SK-N-SH (cell line): ENCODE measurements at regions not wholly inside any gene's neighbourhood (a gene's known extent, or its start where the extent isn't known, plus 50 kb on each side); places are given as distances from the start of the nearest gene placed in this dataset.

Experiments
- CTCF ChIA-PET: fragments of 300-600, 350-600 bp; formaldehyde crosslinking; extraction: SDS; loops from one replicate; lab custom pipeline; 2021; lab: Yijun Ruan, JAX
- POLR2A ChIA-PET: fragments of 350-600 bp; sonication (Branson Sonifier 250); formaldehyde crosslinking; extraction: SDS; loops from one replicate; lab custom pipeline; 2020; ENCODE audit warnings: antibody characterized with exemption, inconsistent platforms; lab: Yijun Ruan, JAX
- DNase-seq: peaks from one replicate; pipeline ENCODE4 v3.0.0; 2012
- H2AFZ ChIP-seq: fragments of 200-600 bp; sonication (generic); 2 replicates; pipeline ENCODE4 v1.8.1; 2016; ENCODE audit warnings: antibody characterized with exemption, mild to moderate bottlenecking, low read depth
- H3F3A ChIP-seq: fragments of 200-600 bp; sonication (generic); replicated peaks from 2 replicates; pipeline ENCODE3; 2016; ENCODE audit warnings: antibody characterized with exemption, mild to moderate bottlenecking; ENCODE audit not compliant: insufficient read depth
- H3K27ac ChIP-seq, 2 experiments: fragments of 200-500 bp in 1 of 2; fragments of 200-600 bp in 1 of 2; sonication (Bioruptor generic) in 1 of 2; sonication (generic), shearing (Covaris generic) in 1 of 2; 2 replicates each; pipeline versions ENCODE4 v1.5.1 to v1.6.1; 2014 to 2016; ENCODE audit warnings: low read depth in 2 of 2, inconsistent platforms in 1 of 2, low read length in 1 of 2, mild to moderate bottlenecking in 1 of 2, mixed read lengths in 1 of 2
- H3K27me3 ChIP-seq: fragments of 200-600 bp; sonication (generic), shearing (Covaris generic); 2 replicates; pipeline ENCODE4 v1.6.1; 2016; ENCODE audit warnings: mixed run types; ENCODE audit not compliant: insufficient read depth
- H3K36me3 ChIP-seq, 2 experiments: fragments of 200-500 bp in 1 of 2; fragments of 200-600 bp in 1 of 2; sonication (Bioruptor generic) in 1 of 2; sonication (generic) in 1 of 2; replicated peaks in 1 of 2; 2 replicates each; pipeline versions ENCODE3 to v1.5.1; 2014 to 2016; ENCODE audit warnings: low read length in 1 of 2, mild to moderate bottlenecking in 1 of 2; ENCODE audit not compliant: insufficient read depth in 2 of 2, control insufficient read depth in 1 of 2
- H3K4me1 ChIP-seq, 2 experiments: fragments of 200-500 bp in 1 of 2; fragments of 200-600 bp in 1 of 2; sonication (Bioruptor generic) in 1 of 2; sonication (generic), shearing (Covaris generic) in 1 of 2; 2 replicates each; pipeline versions ENCODE4 v1.5.1 to v1.6.1; 2014 to 2016; ENCODE audit warnings: low read depth in 1 of 2, low read length in 1 of 2, mixed run types in 1 of 2; ENCODE audit not compliant: insufficient read depth in 2 of 2, control insufficient read depth in 1 of 2
- H3K4me2 ChIP-seq: fragments of 200-600 bp; sonication (generic), shearing (Covaris generic); 2 replicates; pipeline ENCODE4 v1.6.1; 2017; ENCODE audit warnings: mixed run types
- H3K4me3 ChIP-seq, 2 experiments: fragments of 200-500 bp in 1 of 2; fragments of 200-600 bp in 1 of 2; sonication (Bioruptor generic) in 1 of 2; sonication (generic), shearing (Covaris generic) in 1 of 2; 2 replicates each; pipeline versions ENCODE4 v1.5.1 to v1.8.1; 2014 to 2016; ENCODE audit warnings: low read depth in 2 of 2, inconsistent platforms in 1 of 2, low read length in 1 of 2, mild to moderate bottlenecking in 1 of 2, mixed read lengths in 1 of 2, moderate library complexity in 1 of 2
- H3K79me2 ChIP-seq: fragments of 200-600 bp; sonication (generic); 2 replicates; pipeline ENCODE4 v1.8.1; 2017; ENCODE audit warnings: mild to moderate bottlenecking; ENCODE audit not compliant: insufficient read depth
- H3K9ac ChIP-seq: fragments of 200-600 bp; sonication (generic); 2 replicates; pipeline ENCODE4 v1.6.1; 2017; ENCODE audit warnings: mixed run types
- H3K9me2 ChIP-seq: fragments of 200-600 bp; sonication (generic); 2 replicates; pipeline ENCODE4 v1.6.1; 2017; ENCODE audit warnings: mixed run types
- H3K9me3 ChIP-seq: fragments of 200-600 bp; sonication (generic); 2 replicates; pipeline ENCODE4 v1.6.1; 2017; ENCODE audit warnings: mixed run types, mild to moderate bottlenecking, moderate library complexity
- H4K20me1 ChIP-seq: fragments of 200-600 bp; sonication (generic); 2 replicates; pipeline ENCODE4 v1.6.1; 2017; ENCODE audit warnings: mild to moderate bottlenecking, mixed run types; ENCODE audit not compliant: insufficient read depth
- EP300 ChIP-seq, 2 experiments: IDR thresholded peaks; 2 replicates each; pipeline versions ENCODE4 v1.4.0 to v1.6.1; 2012; ENCODE audit warnings: borderline replicate concordance in 1 of 2, low read depth in 1 of 2, low read length in 1 of 2
- FOXJ3 ChIP-seq: sonication (generic); formaldehyde crosslinking; IDR thresholded peaks from 2 replicates; pipeline ENCODE4 v1.5.1; 2020; ENCODE audit warnings: mild to moderate bottlenecking, missing genetic modification reagents
- GABPA ChIP-seq: IDR thresholded peaks from 2 replicates; pipeline ENCODE4 v1.4.0; 2012; ENCODE audit warnings: low read depth, mild to moderate bottlenecking
- GATA2 ChIP-seq: sonication (generic); formaldehyde crosslinking; IDR thresholded peaks from 2 replicates; pipeline ENCODE4 v1.5.0; 2020; ENCODE audit warnings: mild to moderate bottlenecking, missing genetic modification reagents
- NFIC ChIP-seq: IDR thresholded peaks from 2 replicates; pipeline ENCODE4 v1.4.0; 2012; ENCODE audit warnings: borderline replicate concordance
- RAD21 ChIP-seq: IDR thresholded peaks from 2 replicates; pipeline ENCODE4 v1.6.1; 2012; ENCODE audit warnings: mild to moderate bottlenecking, low read length
- RXRA ChIP-seq: IDR thresholded peaks from 2 replicates; pipeline ENCODE4 v1.4.0; 2012; ENCODE audit warnings: low read depth, mild to moderate bottlenecking, borderline replicate concordance
- TCF12 ChIP-seq: IDR thresholded peaks from 2 replicates; pipeline ENCODE4 v1.4.0; 2012
- ZBTB33 ChIP-seq: IDR thresholded peaks from 2 replicates; pipeline ENCODE4 v1.4.0; 2012; ENCODE audit warnings: low read depth, borderline replicate concordance
- WGBS: methylation state at CpG from one replicate; pipeline ENCODE4 v1.1.6; 2017; ENCODE audit warnings: low lambda C conversion rate; 5-methylcytosine and 5-hydroxymethylcytosine counted together
- TF ChIP-seq, protein P1 (sequence below): fragments of 150-350 bp; IDR thresholded peaks from 2 replicates; pipeline ENCODE4 v1.6.1; 2016; ENCODE audit warnings: mild to moderate bottlenecking, low read depth, low read length
- TF ChIP-seq, protein P2 (sequence below): IDR thresholded peaks from 2 replicates; pipeline ENCODE4 v1.4.0; 2012; ENCODE audit warnings: low read depth
- TF ChIP-seq, protein P3 (sequence below): IDR thresholded peaks from 2 replicates; pipeline ENCODE4 v1.6.1; 2012; ENCODE audit warnings: mild to moderate bottlenecking, low read depth, low read length, moderate library complexity
- TF ChIP-seq, protein P4 (sequence below): IDR thresholded peaks from 2 replicates; pipeline ENCODE4 v1.4.0; 2012; ENCODE audit warnings: low read depth, borderline replicate concordance

DNA sequence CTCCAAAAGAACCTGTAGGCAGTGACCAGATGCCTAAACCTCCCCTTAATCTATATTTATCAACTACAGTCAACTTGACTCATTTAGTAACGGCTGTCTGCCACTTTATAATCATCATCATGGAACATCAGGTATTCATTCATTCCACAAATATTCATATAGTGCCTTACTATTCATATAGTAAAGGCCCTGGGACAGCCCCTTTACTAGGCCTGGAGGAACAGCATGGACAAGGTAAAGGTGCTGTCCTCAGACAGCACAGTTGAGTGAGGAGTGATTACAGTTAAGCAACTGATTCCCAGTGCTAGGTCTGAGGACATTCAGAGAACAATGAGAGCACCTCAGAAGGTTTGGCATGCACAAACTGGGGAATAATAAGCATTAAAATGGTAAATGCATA, 346.5 kb upstream of the RORA start:
- H3K9me2 ChIP-seq = no peaks in the 10 kb centered on the region
- no peak for DNase-seq
- ChIA-PET POLR2A (no interaction called here), CTCF (interaction anchor here (1.7 kb wide), 1 partner anchor 18 kb away, joined by 4 read pairs; no protein-coding TSS in a partner anchor)
- H4K20me1 ChIP-seq = no peaks in the 10 kb centered on the region
- H3K9me3 ChIP-seq = no peaks in the 10 kb centered on the region
- H3F3A ChIP-seq = no peaks in the 10 kb centered on the region
- no peak overlapping the region for H3K27ac ChIP-seq
- WGBS = 30% methylated on average over 1 of the region's 1 CpG
- no peak overlapping the region for H2AFZ ChIP-seq
- H3K27me3 ChIP-seq = no peaks in the 10 kb centered on the region
- no peak for TF ChIP-seq EP300 (IDR thresholded peaks at IDR 0.05; ENCODE audit: borderline replicate concordance in 1 of 2, low read depth in 1 of 2, low read length in 1 of 2)
- TF ChIP-seq RAD21 = no peak
- TF ChIP-seq, protein P1, sequence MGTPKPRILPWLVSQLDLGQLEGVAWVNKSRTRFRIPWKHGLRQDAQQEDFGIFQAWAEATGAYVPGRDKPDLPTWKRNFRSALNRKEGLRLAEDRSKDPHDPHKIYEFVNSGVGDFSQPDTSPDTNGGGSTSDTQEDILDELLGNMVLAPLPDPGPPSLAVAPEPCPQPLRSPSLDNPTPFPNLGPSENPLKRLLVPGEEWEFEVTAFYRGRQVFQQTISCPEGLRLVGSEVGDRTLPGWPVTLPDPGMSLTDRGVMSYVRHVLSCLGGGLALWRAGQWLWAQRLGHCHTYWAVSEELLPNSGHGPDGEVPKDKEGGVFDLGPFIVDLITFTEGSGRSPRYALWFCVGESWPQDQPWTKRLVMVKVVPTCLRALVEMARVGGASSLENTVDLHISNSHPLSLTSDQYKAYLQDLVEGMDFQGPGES = no peak
- TF ChIP-seq, protein P2, sequence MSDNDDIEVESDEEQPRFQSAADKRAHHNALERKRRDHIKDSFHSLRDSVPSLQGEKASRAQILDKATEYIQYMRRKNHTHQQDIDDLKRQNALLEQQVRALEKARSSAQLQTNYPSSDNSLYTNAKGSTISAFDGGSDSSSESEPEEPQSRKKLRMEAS = no peak
- TF ChIP-seq, protein P3, sequence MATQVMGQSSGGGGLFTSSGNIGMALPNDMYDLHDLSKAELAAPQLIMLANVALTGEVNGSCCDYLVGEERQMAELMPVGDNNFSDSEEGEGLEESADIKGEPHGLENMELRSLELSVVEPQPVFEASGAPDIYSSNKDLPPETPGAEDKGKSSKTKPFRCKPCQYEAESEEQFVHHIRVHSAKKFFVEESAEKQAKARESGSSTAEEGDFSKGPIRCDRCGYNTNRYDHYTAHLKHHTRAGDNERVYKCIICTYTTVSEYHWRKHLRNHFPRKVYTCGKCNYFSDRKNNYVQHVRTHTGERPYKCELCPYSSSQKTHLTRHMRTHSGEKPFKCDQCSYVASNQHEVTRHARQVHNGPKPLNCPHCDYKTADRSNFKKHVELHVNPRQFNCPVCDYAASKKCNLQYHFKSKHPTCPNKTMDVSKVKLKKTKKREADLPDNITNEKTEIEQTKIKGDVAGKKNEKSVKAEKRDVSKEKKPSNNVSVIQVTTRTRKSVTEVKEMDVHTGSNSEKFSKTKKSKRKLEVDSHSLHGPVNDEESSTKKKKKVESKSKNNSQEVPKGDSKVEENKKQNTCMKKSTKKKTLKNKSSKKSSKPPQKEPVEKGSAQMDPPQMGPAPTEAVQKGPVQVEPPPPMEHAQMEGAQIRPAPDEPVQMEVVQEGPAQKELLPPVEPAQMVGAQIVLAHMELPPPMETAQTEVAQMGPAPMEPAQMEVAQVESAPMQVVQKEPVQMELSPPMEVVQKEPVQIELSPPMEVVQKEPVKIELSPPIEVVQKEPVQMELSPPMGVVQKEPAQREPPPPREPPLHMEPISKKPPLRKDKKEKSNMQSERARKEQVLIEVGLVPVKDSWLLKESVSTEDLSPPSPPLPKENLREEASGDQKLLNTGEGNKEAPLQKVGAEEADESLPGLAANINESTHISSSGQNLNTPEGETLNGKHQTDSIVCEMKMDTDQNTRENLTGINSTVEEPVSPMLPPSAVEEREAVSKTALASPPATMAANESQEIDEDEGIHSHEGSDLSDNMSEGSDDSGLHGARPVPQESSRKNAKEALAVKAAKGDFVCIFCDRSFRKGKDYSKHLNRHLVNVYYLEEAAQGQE = no peak
- TF ChIP-seq, protein P4, sequence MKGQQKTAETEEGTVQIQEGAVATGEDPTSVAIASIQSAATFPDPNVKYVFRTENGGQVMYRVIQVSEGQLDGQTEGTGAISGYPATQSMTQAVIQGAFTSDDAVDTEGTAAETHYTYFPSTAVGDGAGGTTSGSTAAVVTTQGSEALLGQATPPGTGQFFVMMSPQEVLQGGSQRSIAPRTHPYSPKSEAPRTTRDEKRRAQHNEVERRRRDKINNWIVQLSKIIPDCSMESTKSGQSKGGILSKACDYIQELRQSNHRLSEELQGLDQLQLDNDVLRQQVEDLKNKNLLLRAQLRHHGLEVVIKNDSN = no peak
- no peak for TF ChIP-seq TCF12
- TF ChIP-seq GABPA = no peak
- no peak for TF ChIP-seq FOXJ3 (CRISPR knock-in tag)
- no peak for TF ChIP-seq RXRA
- no peak for TF ChIP-seq GATA2
- TF ChIP-seq NFIC = no peak
- TF ChIP-seq ZBTB33 = no peak
- H3K79me2 ChIP-seq = no peaks in the 10 kb centered on the region
- no peaks in the 10 kb centered on the region for H3K36me3 ChIP-seq
- H3K4me1 ChIP-seq = no peaks in the 10 kb centered on the region
- H3K9ac ChIP-seq = no peak overlapping the region
- no peak overlapping the region for H3K4me3 ChIP-seq
- no peak overlapping the region for H3K4me2 ChIP-seq
